ENCODE measurements at regions not wholly inside any gene's neighbourhood (a gene's known extent, or its start where the extent isn't known, plus 50 kb on each side); places are given as distances from the start of the nearest gene placed in this dataset.

GRCh38 chr13:108495646-108496361, 133.6 kb upstream of the MYO16 start:
- intact Hi-C loops (cut with micrococcal nuclease): no loop called here
- Histone ChIP-seq H3K4me3 (peak overlapping the region; percentile 42), H3K79me2 (ENCODE audit: control insufficient read depth, insufficient read depth, low read length) (no peaks in the 10 kb centered on the region; the same call in 2 of the 3 replicates), H3K4me1 (replicated peaks in 1 of 2; ENCODE audit: control insufficient read depth in 2 of 2, insufficient read depth in 2 of 2, low read length in 2 of 2) (peaks cover 0 to 5% of the 10 kb centered on the region in 2 experiments; a peak in 1 of 5 replicates), H3K9me3 (replicated peaks; ENCODE audit: control insufficient read depth, insufficient read depth, low read depth, low read length) (no peaks in the 10 kb centered on the region), H3K36me3 (ENCODE audit: control insufficient read depth, insufficient read depth, low read length) (no peaks in the 10 kb centered on the region), H4K20me1 (replicated peaks; ENCODE audit: control insufficient read depth, insufficient read depth, low read length) (no peaks in the 10 kb centered on the region), H2AFZ (ENCODE audit: low read depth, low read length) (peak overlapping the region; percentile 59; the same call in 1 of the 2 replicates), H3K27me3 (ENCODE audit: control insufficient read depth in 2 of 2, insufficient read depth in 2 of 2, low read length in 2 of 2) (no peaks in the 10 kb centered on the region), H3K27ac (ENCODE audit: extremely low read depth, low read depth, low read length) (no peak overlapping the region), H3K9ac (ENCODE audit: insufficient read depth in 1 of 2, low read depth in 2 of 2, low read length in 2 of 2) (peak overlapping the region in 1 of 2 experiments; percentile 47; a peak in 2 of 4 replicates), H3K4me2 (ENCODE audit: insufficient read depth, low read length) (peak overlapping the region; percentile 62), H3K9me1 (ENCODE audit: control insufficient read depth, insufficient read depth, low read length) (no peaks in the 10 kb centered on the region)
- WGBS (ENCODE audit: insufficient coverage, low coverage, missing lambda C conversion rate): 41% methylated on average over 9 of the region's 90 CpGs
- CTCF ChIA-PET (ENCODE audit: low intra/inter-chr PET ratio): no interaction called here
- TF ChIP-seq RFX1 (IDR thresholded peaks at IDR 0.05): peak; percentile 63
- no peak for TF ChIP-seq HIVEP1 (CRISPR knock-in tag; IDR thresholded peaks at IDR 0.05)
- TF ChIP-seq, protein P1, sequence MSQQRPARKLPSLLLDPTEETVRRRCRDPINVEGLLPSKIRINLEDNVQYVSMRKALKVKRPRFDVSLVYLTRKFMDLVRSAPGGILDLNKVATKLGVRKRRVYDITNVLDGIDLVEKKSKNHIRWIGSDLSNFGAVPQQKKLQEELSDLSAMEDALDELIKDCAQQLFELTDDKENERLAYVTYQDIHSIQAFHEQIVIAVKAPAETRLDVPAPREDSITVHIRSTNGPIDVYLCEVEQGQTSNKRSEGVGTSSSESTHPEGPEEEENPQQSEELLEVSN (IDR thresholded peaks at IDR 0.05; ENCODE audit: borderline replicate concordance in 1 of 2, extremely low read depth in 1 of 2, insufficient read depth in 1 of 2, insufficient read length in 1 of 2, low read depth in 1 of 2, low read length in 1 of 2, poor library complexity in 1 of 2, severe bottlenecking in 1 of 2): peak in 1 of 2 experiments; percentile 6
- peak; percentile 36 for TF ChIP-seq RBBP5 (IDR thresholded peaks at IDR 0.05; ENCODE audit: borderline replicate concordance, insufficient read depth, low read length, poor library complexity, severe bottlenecking)
- TF ChIP-seq POLR2G (IDR thresholded peaks at IDR 0.05; ENCODE audit: low read depth, low read length): 0 out of 2 replicates have a peak, but pooled peaks have one; percentile 23
- TF ChIP-seq HNRNPLL (IDR thresholded peaks at IDR 0.05; ENCODE audit: low read depth, low read length, poor library complexity, severe bottlenecking): peak; percentile 38
- TF ChIP-seq NELFE (IDR thresholded peaks at IDR 0.05; ENCODE audit: insufficient read depth, insufficient read length): no peak
- in situ Hi-C loops (cut with MboI): no loop called here
- FAIRE-seq: no peak
- peak in 1 of 4 experiments; percentile 12 for DNase-seq (ENCODE audit: extremely low read depth in 1 of 4, low spot score in 3 of 4)
- POLR2A ChIA-PET: no interaction called here
- no TSS peak for BruUV-seq (replicated peaks)
- peak; percentile 64 for ATAC-seq

Data from K562 (cell line).